ENCODE measurements at regions not wholly inside any gene's neighbourhood (a gene's known extent, or its start where the extent isn't known, plus 50 kb on each side); places are given as distances from the start of the nearest gene placed in this dataset.

DNA sequence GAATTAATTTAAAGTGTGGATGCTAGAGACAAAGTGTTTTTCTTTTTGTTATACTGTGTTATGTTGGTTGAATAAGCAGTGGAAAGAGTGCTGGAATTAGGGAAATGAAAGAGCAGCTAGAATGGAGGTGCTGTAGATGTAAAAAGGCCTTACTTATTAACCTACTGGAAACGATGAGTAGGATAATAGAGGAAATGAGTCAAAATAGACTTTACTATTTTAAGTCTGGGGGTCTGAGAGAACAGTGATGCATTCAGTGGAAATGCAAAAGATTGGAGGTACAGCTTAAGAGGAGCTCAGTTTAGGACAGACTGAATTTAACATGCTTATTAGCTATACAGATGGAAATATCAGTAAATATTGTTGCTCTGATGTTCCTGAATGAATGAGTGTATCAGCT lies 674.0 kb downstream of the OTOL1 start:
- DNase-seq (ENCODE audit: insufficient read length, low spot score): no peak
- no peak for FAIRE-seq

- no peak for FAIRE-seq
- no peak for DNase-seq (ENCODE audit: insufficient read length, low spot score)
These were observed 675.4 kb downstream of the OTOL1 start for GRCh38 chr3:162171970-162172369.

DNA sequence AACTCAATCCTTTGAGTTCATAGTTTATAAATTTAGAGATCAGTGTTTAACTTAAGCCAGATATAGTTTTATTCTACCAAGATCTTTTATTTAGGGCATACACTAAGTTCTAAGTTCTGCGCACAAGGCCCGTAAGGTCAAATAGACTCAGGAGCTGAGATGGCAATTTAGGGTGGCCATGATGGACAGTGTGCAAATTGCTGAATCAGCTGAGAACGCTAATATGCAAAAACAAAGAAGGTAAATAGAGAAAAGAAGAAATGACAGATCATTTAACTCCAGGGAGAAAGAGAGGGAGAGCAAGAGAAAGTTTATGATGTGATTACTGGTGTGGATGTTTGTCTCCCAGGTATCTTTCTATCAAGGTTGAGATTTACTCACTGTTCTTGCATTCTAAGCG lies 678.5 kb downstream of the OTOL1 start:
- FAIRE-seq: no peak
- no peak for DNase-seq (ENCODE audit: insufficient read length, low spot score)

GRCh38 chr3:162175878-162176277 lies 679.3 kb downstream of the OTOL1 start:
- DNase-seq (ENCODE audit: insufficient read length, low spot score) (no peak), FAIRE-seq (no peak)

GRCh38 chr3:162183440-162183839 lies 686.8 kb downstream of the OTOL1 start:
- DNase-seq (ENCODE audit: insufficient read length, low spot score) (no peak), FAIRE-seq (no peak)

DNA sequence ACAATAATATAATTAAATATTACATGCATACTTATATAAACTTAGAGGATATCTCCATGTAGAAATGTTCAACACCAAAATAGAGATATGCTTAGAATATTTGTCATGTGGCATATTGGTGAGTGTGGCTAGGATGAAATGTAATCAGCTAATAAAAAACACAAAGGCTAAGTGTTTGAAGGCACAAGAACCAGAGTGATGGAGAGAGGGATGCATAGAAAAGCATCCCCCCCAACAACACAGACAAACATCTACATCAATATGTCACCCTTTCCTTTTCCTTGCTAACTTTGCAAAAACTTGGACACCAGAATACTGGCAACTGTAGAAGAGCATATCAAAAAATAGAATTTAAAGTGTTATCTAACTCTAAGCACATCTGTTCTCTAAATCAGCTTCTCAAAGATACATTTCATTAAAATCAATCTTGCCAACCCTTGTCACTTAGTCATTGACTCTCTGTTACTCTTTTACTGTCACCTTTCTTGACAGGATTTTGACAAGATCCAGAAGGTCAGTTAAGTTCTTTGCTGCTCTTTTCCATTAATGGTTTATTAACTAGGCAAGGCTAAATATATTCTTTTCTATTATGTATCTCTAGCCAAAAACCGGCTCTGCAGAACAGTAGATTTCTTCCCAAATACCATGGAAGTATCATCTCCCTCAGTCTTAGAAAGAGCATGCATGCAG lies 695.9 kb downstream of the OTOL1 start:
- FAIRE-seq (no peak), DNase-seq (ENCODE audit: insufficient read length, low spot score) (no peak)

DNA sequence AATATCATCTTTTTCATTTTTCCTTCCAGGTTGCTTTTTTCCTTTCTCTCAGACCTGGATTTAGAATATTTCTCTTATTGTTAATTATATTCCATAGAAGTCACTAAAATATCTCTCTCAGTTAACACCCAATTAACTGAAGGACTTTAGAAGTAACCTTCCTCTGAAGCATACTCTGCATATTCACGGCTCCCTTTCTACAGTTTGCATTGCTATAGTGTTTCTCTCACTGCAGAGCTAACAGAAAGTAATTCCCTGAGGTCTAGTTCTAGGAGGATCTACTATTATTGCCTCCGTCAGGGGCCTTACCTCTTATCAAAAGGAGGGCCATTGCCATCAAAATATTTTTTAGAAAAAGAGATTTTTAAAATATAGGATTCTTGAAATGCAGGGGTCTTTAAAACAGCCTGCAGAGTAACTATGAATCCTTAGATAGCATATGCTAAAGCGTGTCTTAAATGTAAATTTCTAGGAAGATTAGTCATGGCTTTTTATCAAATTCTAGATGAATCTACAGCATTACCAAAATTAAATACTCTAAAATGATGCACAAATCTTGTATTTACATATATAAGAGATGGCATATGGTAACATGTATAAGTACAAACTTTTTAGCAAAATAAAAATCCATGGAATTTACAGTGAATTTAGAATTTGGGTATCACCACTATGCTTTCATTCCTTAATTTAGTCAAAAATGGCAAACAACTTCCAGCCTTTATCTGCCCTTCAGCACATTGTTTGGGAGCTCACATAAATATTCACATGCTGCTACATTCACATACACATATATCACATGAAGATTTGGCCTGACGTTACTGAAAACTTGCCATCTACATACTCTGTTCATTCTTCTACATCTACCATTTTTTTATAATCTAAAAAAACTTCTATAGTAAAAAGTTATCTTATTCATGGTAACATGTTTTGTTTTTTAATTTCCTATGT lies 696.8 kb downstream of the OTOL1 start:
- DNase-seq (ENCODE audit: insufficient read length, low spot score) (no peak), FAIRE-seq (no peak)

GRCh38 chr3:162195147-162195546 lies 698.5 kb downstream of the OTOL1 start:
- DNase-seq (ENCODE audit: insufficient read length, low spot score) (no peak), FAIRE-seq (no peak)

GRCh38 chr3:162196964-162197363 lies 700.4 kb downstream of the OTOL1 start:
- DNase-seq (ENCODE audit: insufficient read length, low spot score) (no peak), FAIRE-seq (no peak)

GRCh38 chr3:162200836-162201235 lies 704.2 kb downstream of the OTOL1 start:
- FAIRE-seq (no peak), DNase-seq (ENCODE audit: insufficient read length, low spot score) (no peak)

DNA sequence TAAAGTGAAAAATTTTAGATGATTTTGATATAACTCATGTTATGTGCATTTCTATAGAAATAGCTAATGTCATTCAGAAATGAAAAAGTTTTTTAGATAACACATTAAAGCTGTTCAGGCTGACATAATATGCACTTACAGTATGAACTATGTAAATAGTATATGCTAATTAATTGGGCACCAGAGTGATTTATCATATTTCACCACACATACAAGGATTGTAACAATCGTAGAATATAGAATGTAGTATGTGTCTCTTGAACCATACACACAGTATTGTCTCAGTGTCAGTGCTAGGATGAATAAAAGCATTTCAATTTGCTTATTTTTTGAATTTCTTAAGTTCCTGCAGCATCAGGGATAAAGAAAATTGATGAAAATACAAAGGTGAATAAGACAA lies 710.0 kb downstream of the OTOL1 start:
- DNase-seq (ENCODE audit: insufficient read length, low spot score): no peak

GRCh38 chr3:162211470-162211869 lies 714.9 kb downstream of the OTOL1 start:
- no peak for DNase-seq (ENCODE audit: insufficient read length, low spot score)

More for the DNA sequence above, 710.0 kb downstream of the OTOL1 start:
- no peak for FAIRE-seq

GRCh38 chr3:162213196-162213595 lies 716.6 kb downstream of the OTOL1 start:
- no peak for FAIRE-seq
- DNase-seq (ENCODE audit: insufficient read length, low spot score): no peak

More at GRCh38 chr3:162211470-162211869, 714.9 kb downstream of the OTOL1 start:
- FAIRE-seq: no peak

GRCh38 chr3:162213956-162214355 lies 717.3 kb downstream of the OTOL1 start:
- FAIRE-seq: no peak
- no peak for DNase-seq (ENCODE audit: insufficient read length, low spot score)

DNA sequence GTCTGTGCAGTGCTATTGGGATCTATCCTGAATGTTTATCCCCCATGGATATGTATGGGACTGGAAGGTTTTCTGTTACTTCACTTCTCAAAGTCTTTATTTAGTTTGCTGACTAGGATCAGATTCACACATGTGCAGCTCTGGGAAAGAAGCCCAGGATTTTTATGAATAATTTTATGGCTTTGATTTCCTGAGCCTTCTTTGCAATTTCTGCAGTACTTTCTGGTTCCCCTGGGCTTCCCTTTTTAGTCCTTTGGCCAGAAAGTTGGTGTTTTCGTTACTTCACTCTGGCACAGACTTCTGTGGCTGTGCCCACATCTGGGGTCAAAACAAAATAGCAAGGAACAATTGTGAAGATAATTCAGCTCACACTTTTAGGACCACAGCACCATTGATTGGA lies 721.0 kb downstream of the OTOL1 start:
- FAIRE-seq (no peak), DNase-seq (ENCODE audit: insufficient read length, low spot score) (no peak)

- FAIRE-seq: no peak
- DNase-seq (ENCODE audit: insufficient read length, low spot score): no peak
These were observed 721.9 kb downstream of the OTOL1 start for GRCh38 chr3:162218479-162218878.

DNA sequence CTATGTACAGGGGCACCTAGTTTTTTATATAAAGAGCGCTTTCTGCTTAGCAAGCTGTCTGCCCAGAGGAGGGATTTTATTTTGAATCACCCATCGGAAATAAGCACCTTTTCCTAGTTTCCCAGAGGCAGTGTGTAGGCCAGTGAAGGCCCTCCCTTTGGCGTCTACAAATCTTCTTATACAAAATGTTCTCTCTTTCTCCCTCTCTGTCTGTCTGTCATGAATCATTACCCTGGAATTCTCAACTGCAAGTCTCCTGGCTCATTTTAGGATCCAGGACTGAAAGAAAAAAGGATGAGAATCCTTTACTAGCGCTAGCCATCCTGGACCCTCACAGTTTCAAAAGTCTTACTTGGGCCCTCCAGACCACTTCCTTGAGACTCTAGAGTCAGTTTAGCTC lies 728.1 kb downstream of the OTOL1 start:
- no peak for FAIRE-seq
- no peak for DNase-seq (ENCODE audit: insufficient read length, low spot score)

DNA sequence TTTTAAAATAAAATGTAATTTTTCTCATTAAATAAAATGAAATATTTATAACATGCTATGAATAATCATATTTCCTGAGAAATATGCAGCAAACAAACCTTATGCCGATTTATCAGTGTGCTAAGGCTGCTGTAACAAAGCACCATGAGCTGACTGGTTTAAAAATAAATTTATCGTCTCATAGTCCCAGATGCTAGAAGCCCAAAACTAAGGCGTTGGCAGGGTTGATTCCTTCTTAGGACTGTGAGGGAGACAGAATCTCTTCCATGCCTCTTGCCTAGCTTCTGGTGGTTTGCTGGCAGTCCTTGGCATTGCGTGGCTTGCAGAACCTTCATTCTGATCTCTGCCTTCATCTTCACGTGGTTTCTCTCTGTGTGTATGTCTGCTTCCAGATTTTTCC lies 740.3 kb downstream of the OTOL1 start:
- FAIRE-seq: no peak
- no peak for DNase-seq (ENCODE audit: insufficient read length, low spot score)

- FAIRE-seq: no peak
- DNase-seq (ENCODE audit: insufficient read length, low spot score): no peak
These were observed 754.2 kb downstream of the OTOL1 start for GRCh38 chr3:162250782-162251181.

- no peak for DNase-seq (ENCODE audit: insufficient read length, low spot score)
These were observed 765.5 kb downstream of the OTOL1 start for GRCh38 chr3:162262129-162262528.

DNA sequence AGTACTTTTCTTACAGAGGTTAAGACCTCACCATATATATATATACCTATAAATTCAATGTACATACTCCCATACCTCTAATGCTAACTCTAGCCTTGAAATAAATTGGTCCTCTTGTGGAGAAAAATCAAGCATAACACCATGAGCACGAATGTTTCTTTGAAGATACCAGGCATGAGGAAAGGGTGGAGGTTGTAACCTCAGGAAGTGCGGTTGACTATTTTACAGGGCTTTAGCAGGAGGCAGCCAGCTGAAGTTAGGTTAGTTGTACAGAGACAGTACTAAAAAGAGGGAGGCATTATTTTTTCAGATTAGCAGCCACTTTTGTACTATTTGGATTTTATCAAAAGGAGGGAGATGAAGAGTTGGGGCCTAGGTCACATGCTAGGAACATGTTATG lies 767.0 kb downstream of the OTOL1 start:
- FAIRE-seq: no peak

More at GRCh38 chr3:162262129-162262528, 765.5 kb downstream of the OTOL1 start:
- no peak for FAIRE-seq

More for the DNA sequence above, 767.0 kb downstream of the OTOL1 start:
- DNase-seq (ENCODE audit: insufficient read length, low spot score): no peak
